ENCODE measurements at regions not wholly inside any gene's neighbourhood (a gene's known extent, or its start where the extent isn't known, plus 50 kb on each side); places are given as distances from the start of the nearest gene placed in this dataset.

DNA sequence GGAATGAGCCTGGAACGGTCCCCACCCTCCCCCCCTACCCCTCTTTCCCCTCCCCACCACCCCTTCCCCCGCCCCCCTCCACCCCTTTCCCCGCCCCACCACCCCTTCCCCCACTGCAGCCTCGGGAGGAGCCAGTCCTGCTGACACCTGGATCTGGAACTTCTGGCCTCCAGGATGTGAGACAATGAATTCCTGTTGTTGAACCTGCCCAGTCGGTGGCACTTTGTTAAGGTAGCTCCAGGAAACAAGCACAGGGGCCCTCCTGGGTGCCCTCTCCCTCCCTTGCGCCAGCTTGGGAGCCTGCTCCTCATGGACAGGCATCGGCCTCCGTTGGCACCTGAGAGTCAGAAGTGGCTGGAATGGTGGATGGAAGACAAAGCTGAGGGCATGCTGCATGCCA is 152.4 kb upstream of the FOXF1 start:
- DNase-seq = no peak
- H3K27ac ChIP-seq = no peak overlapping the region
- 58 to 72% methylated on average over 4 to 8 of the region's 8 CpGs for WGBS, 2 donors
- no peak overlapping the region for H3K4me3 ChIP-seq
- H3K4me1 ChIP-seq = no peaks in the 10 kb centered on the region
- TF ChIP-seq POLR2A (IDR thresholded peaks at IDR 0.05) = no peak
- TF ChIP-seq, protein P1, sequence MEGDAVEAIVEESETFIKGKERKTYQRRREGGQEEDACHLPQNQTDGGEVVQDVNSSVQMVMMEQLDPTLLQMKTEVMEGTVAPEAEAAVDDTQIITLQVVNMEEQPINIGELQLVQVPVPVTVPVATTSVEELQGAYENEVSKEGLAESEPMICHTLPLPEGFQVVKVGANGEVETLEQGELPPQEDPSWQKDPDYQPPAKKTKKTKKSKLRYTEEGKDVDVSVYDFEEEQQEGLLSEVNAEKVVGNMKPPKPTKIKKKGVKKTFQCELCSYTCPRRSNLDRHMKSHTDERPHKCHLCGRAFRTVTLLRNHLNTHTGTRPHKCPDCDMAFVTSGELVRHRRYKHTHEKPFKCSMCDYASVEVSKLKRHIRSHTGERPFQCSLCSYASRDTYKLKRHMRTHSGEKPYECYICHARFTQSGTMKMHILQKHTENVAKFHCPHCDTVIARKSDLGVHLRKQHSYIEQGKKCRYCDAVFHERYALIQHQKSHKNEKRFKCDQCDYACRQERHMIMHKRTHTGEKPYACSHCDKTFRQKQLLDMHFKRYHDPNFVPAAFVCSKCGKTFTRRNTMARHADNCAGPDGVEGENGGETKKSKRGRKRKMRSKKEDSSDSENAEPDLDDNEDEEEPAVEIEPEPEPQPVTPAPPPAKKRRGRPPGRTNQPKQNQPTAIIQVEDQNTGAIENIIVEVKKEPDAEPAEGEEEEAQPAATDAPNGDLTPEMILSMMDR (IDR thresholded peaks at IDR 0.05) = no peak
- no peaks in the 10 kb centered on the region for H3K36me3 ChIP-seq (ENCODE audit: low read depth, missing control alignments)
- intact Hi-C loops (cut with DNase I; ENCODE audit: low total_unique reads) = no loop called here
- no peaks in the 10 kb centered on the region for H3K27me3 ChIP-seq
- no peaks in the 10 kb centered on the region for H3K9me3 ChIP-seq

DNA sequence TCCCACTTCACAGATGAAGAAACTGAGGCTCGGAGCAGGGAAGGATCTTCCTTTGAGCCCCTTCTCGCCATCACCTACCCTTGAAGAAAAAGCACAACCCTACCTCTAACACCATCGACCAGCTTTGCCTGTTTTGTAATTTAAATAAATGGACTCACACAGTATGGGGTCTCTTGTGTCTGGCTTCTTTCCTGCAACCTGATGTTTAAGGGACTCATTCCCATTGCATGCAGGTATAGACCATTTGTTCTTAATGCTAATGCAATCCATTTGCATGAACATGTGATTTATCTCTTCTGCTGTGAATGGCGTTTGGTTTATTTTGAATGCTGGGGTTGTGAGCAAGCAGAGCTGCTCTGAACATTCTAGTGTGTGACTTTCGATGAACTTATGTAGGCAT is 150.8 kb upstream of the FOXF1 start:
- Histone ChIP-seq H3K4me1 (no peaks in the 10 kb centered on the region), H3K27me3 (no peaks in the 10 kb centered on the region), H3K9me3 (no peaks in the 10 kb centered on the region), H3K4me3 (no peak overlapping the region), H3K36me3 (ENCODE audit: low read depth, missing control alignments) (no peaks in the 10 kb centered on the region), H3K27ac (no peak overlapping the region)
- WGBS, 2 donors = 68 to 69% methylated on average over 5 of the region's 5 CpGs
- TF ChIP-seq POLR2A (IDR thresholded peaks at IDR 0.05) = no peak
- TF ChIP-seq, protein P1 (IDR thresholded peaks at IDR 0.05) = no peak
- intact Hi-C loops (cut with DNase I; ENCODE audit: low total_unique reads) = no loop called here
- DNase-seq = no peak

DNA sequence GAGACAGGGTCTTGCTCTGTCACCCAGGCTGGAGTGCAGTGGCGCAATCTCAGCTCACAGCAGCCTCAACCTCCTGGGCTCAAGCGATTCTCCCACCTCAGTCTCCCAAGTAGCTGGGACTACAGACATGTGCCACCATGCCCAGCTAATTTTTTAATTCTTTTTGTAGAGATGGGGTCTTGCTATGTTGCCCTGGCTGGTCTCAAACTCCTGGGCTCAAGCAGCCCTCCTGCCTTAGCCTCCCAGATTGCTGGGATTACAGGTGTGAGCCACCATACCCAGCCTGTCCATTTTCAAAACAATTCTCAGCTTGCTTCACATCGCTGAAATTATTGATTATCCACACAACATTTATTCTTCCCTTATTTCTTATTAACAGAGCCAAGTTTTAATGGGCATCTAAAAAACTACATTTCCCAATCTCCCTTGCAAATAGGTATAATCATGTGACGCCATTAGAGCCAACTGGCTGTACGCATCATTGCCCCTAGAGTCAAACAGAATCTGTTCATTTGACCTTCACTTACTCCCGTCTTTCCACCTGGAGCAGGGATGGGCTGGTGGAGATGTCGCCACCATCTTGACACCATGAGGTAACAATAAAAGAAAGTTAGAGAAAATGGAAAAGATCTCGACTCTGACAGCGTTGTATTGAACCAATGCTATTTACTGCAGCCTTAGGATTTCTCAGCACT is 148.0 kb upstream of the FOXF1 start:
- Histone ChIP-seq H3K36me3 (ENCODE audit: low read depth, missing control alignments) (no peaks in the 10 kb centered on the region), H3K27me3 (no peaks in the 10 kb centered on the region), H3K4me3 (no peak overlapping the region), H3K27ac (no peak overlapping the region), H3K4me1 (no peaks in the 10 kb centered on the region), H3K9me3 (no peaks in the 10 kb centered on the region)
- WGBS, 2 donors = 85% methylated on average over 9 of the region's 9 CpGs
- DNase-seq = no peak
- intact Hi-C loops (cut with DNase I; ENCODE audit: low total_unique reads) = no loop called here
- TF ChIP-seq, protein P1 (IDR thresholded peaks at IDR 0.05) = no peak
- no peak for TF ChIP-seq POLR2A (IDR thresholded peaks at IDR 0.05)

- H3K27ac ChIP-seq = no peak overlapping the region
- no peaks in the 10 kb centered on the region for H3K27me3 ChIP-seq
- TF ChIP-seq, protein P1 (IDR thresholded peaks at IDR 0.05) = no peak
- no peak for TF ChIP-seq POLR2A (IDR thresholded peaks at IDR 0.05)
- WGBS, 2 donors = 57 to 72% methylated on average over 4 of the region's 4 CpGs
- H3K4me3 ChIP-seq = no peak overlapping the region
- H3K36me3 ChIP-seq (ENCODE audit: low read depth, missing control alignments) = no peaks in the 10 kb centered on the region
- intact Hi-C loops (cut with DNase I; ENCODE audit: low total_unique reads) = no loop called here
- no peak for DNase-seq
- H3K9me3 ChIP-seq = no peaks in the 10 kb centered on the region
- no peaks in the 10 kb centered on the region for H3K4me1 ChIP-seq
Measured at GRCh38 chr16:86363057-86363490, 147.3 kb upstream of the FOXF1 start.

All from testis (tissue), 2 donors.